Caco-2 (cell line): ENCODE measurements at regions not wholly inside any gene's neighbourhood (a gene's known extent, or its start where the extent isn't known, plus 50 kb on each side); places are given as distances from the start of the nearest gene placed in this dataset.

Experiments
- BruUV-seq: library from RNA; stranded (reverse); fragments of 400-500 nt; replicated peaks from 2 replicates; lab custom pipeline; 2021; lab: Mats Ljungman, UMichigan
- CTCF ChIA-PET: fragments of 300-600 bp; sonication (Branson Sonifier 250); formaldehyde crosslinking; loops from one replicate; lab custom pipeline; 2022; ENCODE audit warnings: antibody characterized with exemption; lab: Charles Lee
- POLR2A ChIA-PET: fragments of 300-600 bp; sonication (Branson Sonifier 250); formaldehyde crosslinking; loops from one replicate; lab custom pipeline; 2022; ENCODE audit warnings: antibody characterized with exemption; lab: Charles Lee
- DNase-seq, 2 experiments: peaks; one replicate each; pipeline versions ENCODE4 v3.0.0 to v3.0.0-alpha.2; 2020 to 2022
- H3K27me3 ChIP-seq: replicated peaks from 2 replicates; pipeline ENCODE4 v1.6.0; 2011; ENCODE audit warnings: low read length; ENCODE audit not compliant: control insufficient read depth, insufficient read depth
- H3K36me3 ChIP-seq: 2 replicates; pipeline ENCODE4 v1.5.1; 2011; ENCODE audit warnings: low read length; ENCODE audit not compliant: control insufficient read depth, insufficient read depth
- H3K4me1 ChIP-seq: fragments of 250-450 bp; sonication (Bioruptor Pico); 2 replicates; pipeline ENCODE4 v1.5.1; 2020; ENCODE audit warnings: mild to moderate bottlenecking
- H3K4me3 ChIP-seq: 2 replicates; pipeline ENCODE4 v1.5.1; 2011; ENCODE audit warnings: low read depth, mild to moderate bottlenecking, control low read depth, low read length
- H3K9me3 ChIP-seq: fragments of 250-450 bp; sonication (Bioruptor Pico); 2 replicates; pipeline ENCODE4 v1.5.1; 2020; ENCODE audit warnings: mild to moderate bottlenecking, moderate library complexity
- H3K27ac Mint-ChIP-seq: one replicate; pipeline ENCODE4 v1.8.0; 2022; ENCODE audit warnings: mixed read lengths; ENCODE audit not compliant: unreplicated experiment
- H3K27me3 Mint-ChIP-seq: one replicate; pipeline ENCODE4 v1.8.0; 2022; ENCODE audit warnings: mixed read lengths; ENCODE audit not compliant: insufficient read depth, unreplicated experiment
- H3K36me3 Mint-ChIP-seq: one replicate; pipeline ENCODE4 v1.8.0; 2022; ENCODE audit warnings: mild to moderate bottlenecking, mixed read lengths; ENCODE audit not compliant: insufficient read depth, unreplicated experiment
- H3K4me1 Mint-ChIP-seq: one replicate; pipeline ENCODE4 v1.8.0; 2022; ENCODE audit warnings: low read depth, mixed read lengths; ENCODE audit not compliant: unreplicated experiment
- H3K4me3 Mint-ChIP-seq: one replicate; pipeline ENCODE4 v1.8.0; 2022; ENCODE audit warnings: mild to moderate bottlenecking, moderate library complexity, mixed read lengths; ENCODE audit not compliant: unreplicated experiment
- H3K9me3 Mint-ChIP-seq: one replicate; pipeline ENCODE4 v1.8.0; 2022; ENCODE audit warnings: mixed read lengths; ENCODE audit not compliant: unreplicated experiment
- CTCF ChIP-seq, 2 experiments: fragments of 200-600 bp in 1 of 2; IDR thresholded peaks; 1 replicate in 1 of 2; 2 replicates in 1 of 2; pipeline versions ENCODE4 v1.5.1 to v1.8.0; 2011 to 2022; ENCODE audit warnings: antibody characterized with exemption in 1 of 2, control low read depth in 1 of 2, inconsistent platforms in 1 of 2, low read depth in 1 of 2, low read length in 1 of 2, mild to moderate bottlenecking in 1 of 2, moderate library complexity in 1 of 2; ENCODE audit not compliant: insufficient read depth in 1 of 2, severe bottlenecking in 1 of 2, unreplicated experiment in 1 of 2
- intact Hi-C: fragments of 100-400 bp; cut with micrococcal nuclease; formaldehyde crosslinking; loops from one replicate; pipeline ENCODE4 v1.10.0; 2022; ENCODE audit not compliant: unreplicated experiment

GRCh38 chr1:90155721-90156487 lies 161.0 kb downstream of the ZNF326 start:
- intact Hi-C loops = no loop called here
- Mint-ChIP-seq H3K36me3 (no peaks in the 10 kb centered on the region), H3K4me3 (no peak overlapping the region), H3K27ac (no peak overlapping the region), H3K9me3 (no peaks in the 10 kb centered on the region), H3K4me1 (peaks cover 4% of the 10 kb centered on the region), H3K27me3 (no peaks in the 10 kb centered on the region)
- no peaks in the 10 kb centered on the region for H3K4me1 ChIP-seq
- no peak overlapping the region for H3K4me3 ChIP-seq
- no peaks in the 10 kb centered on the region for H3K9me3 ChIP-seq
- no TSS peak for BruUV-seq
- POLR2A ChIA-PET = no interaction called here
- no peak for TF ChIP-seq CTCF (IDR thresholded peaks at IDR 0.05; ENCODE audit: insufficient read depth in 1 of 2, low read depth in 1 of 2, low read length in 1 of 2, severe bottlenecking in 1 of 2, unreplicated experiment in 1 of 2)
- no peak for DNase-seq
- H3K27me3 ChIP-seq = no peaks in the 10 kb centered on the region
- no peaks in the 10 kb centered on the region for H3K36me3 ChIP-seq
- CTCF ChIA-PET = no interaction called here

DNA sequence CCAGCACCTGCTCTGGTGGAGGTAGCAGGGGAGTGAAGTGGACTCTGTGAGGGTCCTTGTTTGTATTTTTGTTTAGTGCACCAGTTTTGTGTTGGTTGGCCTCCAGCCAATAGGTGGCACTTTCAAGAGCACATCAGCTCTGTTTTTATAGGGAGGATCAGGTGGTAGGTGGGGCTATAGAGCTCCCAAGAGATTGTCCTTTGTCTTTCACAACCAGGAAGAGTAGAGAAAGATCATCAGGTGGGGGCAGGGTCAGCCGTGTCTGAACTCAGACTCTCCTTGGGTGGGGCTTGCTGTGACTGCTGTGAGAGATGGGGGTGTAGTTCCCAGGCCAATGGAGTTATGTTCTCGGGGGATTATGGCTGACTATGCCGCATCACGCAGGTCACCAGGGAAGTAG lies 159.8 kb downstream of the ZNF326 start:
- no peak overlapping the region for H3K27ac Mint-ChIP-seq
- no peaks in the 10 kb centered on the region for H3K4me1 ChIP-seq
- CTCF ChIA-PET = no interaction called here
- no peaks in the 10 kb centered on the region for H3K36me3 Mint-ChIP-seq
- no peaks in the 10 kb centered on the region for H3K9me3 Mint-ChIP-seq
- H3K27me3 Mint-ChIP-seq = no peaks in the 10 kb centered on the region
- no peaks in the 10 kb centered on the region for H3K9me3 ChIP-seq
- BruUV-seq = no TSS peak
- intact Hi-C loops = no loop called here
- POLR2A ChIA-PET = no interaction called here
- H3K4me3 Mint-ChIP-seq = no peak overlapping the region
- H3K4me1 Mint-ChIP-seq = no peaks in the 10 kb centered on the region
- TF ChIP-seq CTCF (IDR thresholded peaks at IDR 0.05; ENCODE audit: insufficient read depth in 1 of 2, low read depth in 1 of 2, low read length in 1 of 2, severe bottlenecking in 1 of 2, unreplicated experiment in 1 of 2) = no peak
- DNase-seq = no peak
- H3K27me3 ChIP-seq = no peaks in the 10 kb centered on the region
- H3K36me3 ChIP-seq = no peaks in the 10 kb centered on the region
- H3K4me3 ChIP-seq = no peak overlapping the region

DNA sequence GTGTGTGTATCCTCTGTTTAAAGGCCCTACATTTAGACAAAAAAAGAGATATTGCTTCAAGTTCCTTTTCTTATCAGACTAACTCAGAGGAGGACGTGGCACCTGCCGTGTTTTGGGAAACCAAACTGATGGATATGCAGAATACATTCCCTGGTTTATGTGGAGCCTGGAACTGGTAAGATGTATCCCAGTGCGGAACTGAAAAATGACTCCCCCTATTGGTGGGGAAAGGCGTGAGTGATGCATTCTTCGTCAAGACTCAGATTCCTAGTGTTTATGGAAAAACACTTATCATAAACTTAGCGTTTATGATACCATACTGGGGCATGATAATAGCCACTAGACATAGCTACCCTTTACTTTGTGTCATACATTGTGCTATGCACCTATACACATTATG lies 154.2 kb downstream of the ZNF326 start:
- Mint-ChIP-seq H3K36me3 (no peaks in the 10 kb centered on the region), H3K4me1 (no peaks in the 10 kb centered on the region), H3K27ac (no peak overlapping the region), H3K9me3 (no peaks in the 10 kb centered on the region), H3K4me3 (no peak overlapping the region), H3K27me3 (no peaks in the 10 kb centered on the region)
- DNase-seq = no peak
- POLR2A ChIA-PET = no interaction called here
- Histone ChIP-seq H3K4me1 (no peaks in the 10 kb centered on the region), H3K27me3 (no peaks in the 10 kb centered on the region), H3K9me3 (no peaks in the 10 kb centered on the region), H3K36me3 (no peaks in the 10 kb centered on the region), H3K4me3 (no peak overlapping the region)
- no TSS peak for BruUV-seq
- intact Hi-C loops = no loop called here
- CTCF ChIA-PET = no interaction called here
- TF ChIP-seq CTCF (IDR thresholded peaks at IDR 0.05; ENCODE audit: insufficient read depth in 1 of 2, low read depth in 1 of 2, low read length in 1 of 2, severe bottlenecking in 1 of 2, unreplicated experiment in 1 of 2) = no peak
